ENCODE measurements at regions not wholly inside any gene's neighbourhood (a gene's known extent, or its start where the extent isn't known, plus 50 kb on each side); places are given as distances from the start of the nearest gene placed in this dataset.
"Not testable (repeated sequence)": the region's sequence is repeated elsewhere in the genome, so short reads cannot be mapped to it uniquely, and the experiment has no call there.

- no peaks in the 10 kb centered on the region for H3K4me1 ChIP-seq (ENCODE audit: control insufficient read depth in 1 of 2, insufficient read depth in 2 of 2, low read length in 2 of 2)
- no peak overlapping the region for H3K27ac ChIP-seq (ENCODE audit: low read depth in 1 of 2, low read length in 2 of 2)
- H3K9me3 ChIP-seq (ENCODE audit: control insufficient read depth, low read length), result no peaks in the 10 kb centered on the region
- no peak overlapping the region for H3K4me3 ChIP-seq (ENCODE audit: low read length in 2 of 2)
- ATAC-seq (ENCODE audit: low FRiP score) (no peak), DNase-seq (no peak)
- H3K27me3 ChIP-seq (ENCODE audit: control insufficient read depth in 1 of 2, insufficient read depth in 2 of 2, low read length in 1 of 2), result no peaks in the 10 kb centered on the region
- H3K36me3 ChIP-seq (ENCODE audit: control insufficient read depth in 1 of 2, insufficient read depth in 2 of 2, low read length in 1 of 2), result no peaks in the 10 kb centered on the region
- 95 to 97% methylated on average over 4 of the region's 4 CpGs for WGBS, 2 donors
- intact Hi-C loops (cut with DNase I), result no loop called here
Observed at GRCh38 chr13:50654331-50654730, 189.2 kb downstream of the DLEU7 start.

GRCh38 chr13:50661881-50662280 lies 181.6 kb downstream of the DLEU7 start:
- H3K27ac ChIP-seq (ENCODE audit: low read depth in 1 of 2, low read length in 2 of 2); H3K27me3 ChIP-seq (ENCODE audit: control insufficient read depth in 1 of 2, insufficient read depth in 2 of 2, low read length in 1 of 2); ATAC-seq (ENCODE audit: low FRiP score); H3K36me3 ChIP-seq (ENCODE audit: control insufficient read depth in 1 of 2, insufficient read depth in 2 of 2, low read length in 1 of 2); DNase-seq; H3K4me3 ChIP-seq (ENCODE audit: low read length in 2 of 2); intact Hi-C loops (cut with DNase I); H3K9me3 ChIP-seq (ENCODE audit: control insufficient read depth, low read length); H3K4me1 ChIP-seq (ENCODE audit: control insufficient read depth in 1 of 2, insufficient read depth in 2 of 2, low read length in 2 of 2): not testable (repeated sequence)
- WGBS, 2 donors, result 95 to 97% methylated on average over 5 of the region's 5 CpGs

DNA sequence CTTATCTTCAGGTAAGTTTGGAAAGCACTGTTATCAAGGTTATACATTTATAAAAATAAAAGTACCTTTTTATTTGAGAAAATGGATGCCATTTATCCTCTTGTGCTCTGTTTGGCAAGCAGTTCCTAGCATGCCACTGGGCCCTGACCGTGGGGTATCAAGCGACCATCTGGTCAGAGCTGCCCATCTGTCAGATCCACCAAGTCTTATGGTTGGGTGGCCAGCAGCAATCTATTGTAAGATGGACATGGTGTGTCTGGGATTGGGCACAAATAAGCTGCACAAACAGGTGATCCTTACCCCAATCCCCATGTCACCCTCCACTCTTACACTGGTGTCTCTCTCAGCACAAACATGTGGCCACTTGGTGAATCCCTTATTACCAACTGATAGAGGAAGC lies 178.5 kb downstream of the DLEU7 start:
- Histone ChIP-seq H3K36me3 (ENCODE audit: control insufficient read depth in 1 of 2, insufficient read depth in 2 of 2, low read length in 1 of 2) (no peaks in the 10 kb centered on the region), H3K9me3 (ENCODE audit: control insufficient read depth, low read length) (peaks cover 1% of the 10 kb centered on the region), H3K4me3 (ENCODE audit: low read length in 2 of 2) (no peak overlapping the region), H3K4me1 (ENCODE audit: control insufficient read depth in 1 of 2, insufficient read depth in 2 of 2, low read length in 2 of 2) (no peaks in the 10 kb centered on the region), H3K27ac (ENCODE audit: low read depth in 1 of 2, low read length in 2 of 2) (no peak overlapping the region), H3K27me3 (ENCODE audit: control insufficient read depth in 1 of 2, insufficient read depth in 2 of 2, low read length in 1 of 2) (no peaks in the 10 kb centered on the region)
- no peak for ATAC-seq (ENCODE audit: low FRiP score)
- WGBS, 2 donors, result 96 to 97% methylated on average over 2 of the region's 2 CpGs
- intact Hi-C loops (cut with DNase I), result no loop called here
- DNase-seq, result no peak

GRCh38 chr13:50668049-50668448 lies 175.4 kb downstream of the DLEU7 start:
- Histone ChIP-seq H3K9me3 (ENCODE audit: control insufficient read depth, low read length) (no peaks in the 10 kb centered on the region), H3K27ac (ENCODE audit: low read depth in 1 of 2, low read length in 2 of 2) (no peak overlapping the region), H3K4me1 (ENCODE audit: control insufficient read depth in 1 of 2, insufficient read depth in 2 of 2, low read length in 2 of 2) (no peaks in the 10 kb centered on the region), H3K4me3 (ENCODE audit: low read length in 2 of 2) (no peak overlapping the region), H3K36me3 (ENCODE audit: control insufficient read depth in 1 of 2, insufficient read depth in 2 of 2, low read length in 1 of 2) (no peaks in the 10 kb centered on the region), H3K27me3 (ENCODE audit: control insufficient read depth in 1 of 2, insufficient read depth in 2 of 2, low read length in 1 of 2) (no peaks in the 10 kb centered on the region)
- ATAC-seq (ENCODE audit: low FRiP score), result no peak
- WGBS, 2 donors, result 89 to 90% methylated on average over 6 of the region's 6 CpGs
- intact Hi-C loops (cut with DNase I), result no loop called here
- DNase-seq, result peak in 1 of 2 donors; percentile 52

DNA sequence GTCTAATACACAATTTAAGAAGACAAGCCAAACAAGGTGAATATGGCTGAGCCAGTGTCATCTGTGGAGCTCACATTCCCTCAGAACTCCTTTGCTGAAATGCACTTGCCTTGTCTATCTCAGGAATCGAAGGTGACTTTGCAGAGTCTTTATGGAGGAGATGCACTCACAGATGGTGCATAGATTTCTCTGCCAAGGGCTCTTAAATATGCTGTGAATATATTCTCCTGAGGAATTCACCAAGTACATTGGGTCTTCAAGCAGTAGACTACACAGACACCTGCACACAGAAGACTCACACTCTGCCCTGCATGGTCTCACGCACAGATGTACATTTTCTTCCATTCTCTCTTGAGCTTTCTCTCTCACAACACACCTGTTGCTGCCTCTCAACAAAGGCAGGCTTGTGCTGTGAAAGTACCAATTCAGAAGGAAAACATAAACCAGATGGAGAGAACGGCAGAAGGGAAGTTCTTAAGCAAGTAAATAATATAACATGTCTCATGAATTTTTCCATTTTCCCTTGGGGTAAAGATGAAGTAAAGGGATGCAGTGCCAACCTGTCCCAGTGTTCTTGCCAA lies 174.7 kb downstream of the DLEU7 start:
- ATAC-seq (ENCODE audit: low FRiP score) (no peak), DNase-seq (no peak)
- Histone ChIP-seq H3K4me1 (ENCODE audit: control insufficient read depth in 1 of 2, insufficient read depth in 2 of 2, low read length in 2 of 2) (no peaks in the 10 kb centered on the region), H3K9me3 (ENCODE audit: control insufficient read depth, low read length) (no peaks in the 10 kb centered on the region), H3K4me3 (ENCODE audit: low read length in 2 of 2) (no peak overlapping the region), H3K27me3 (ENCODE audit: control insufficient read depth in 1 of 2, insufficient read depth in 2 of 2, low read length in 1 of 2) (no peaks in the 10 kb centered on the region), H3K36me3 (ENCODE audit: control insufficient read depth in 1 of 2, insufficient read depth in 2 of 2, low read length in 1 of 2) (no peaks in the 10 kb centered on the region), H3K27ac (ENCODE audit: low read depth in 1 of 2, low read length in 2 of 2) (no peak overlapping the region)
- intact Hi-C loops (cut with DNase I), result no loop called here
- 70 to 72% methylated on average over 3 of the region's 3 CpGs for WGBS, 2 donors

DNA sequence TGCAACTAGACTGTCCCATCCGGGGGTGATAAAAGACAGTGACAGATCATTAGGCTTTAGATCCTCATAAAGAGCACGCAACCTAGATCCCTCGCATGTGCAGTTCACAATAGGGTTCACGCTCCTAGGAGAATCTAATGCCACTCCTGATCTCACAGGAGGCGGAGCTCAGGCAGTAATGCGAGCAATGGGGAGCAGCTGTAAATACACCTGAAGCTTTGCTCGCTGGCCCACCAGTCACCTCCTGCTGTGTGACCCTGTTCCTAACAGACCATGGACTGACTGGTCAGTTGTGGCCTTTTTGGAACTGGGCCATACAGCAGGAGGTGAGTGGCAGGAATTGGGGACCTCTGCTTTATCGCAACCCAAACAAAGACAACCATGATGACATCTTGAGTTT lies 173.2 kb downstream of the DLEU7 start:
- intact Hi-C loops (cut with DNase I), result no loop called here
- peaks cover 3% of the 10 kb centered on the region for H3K9me3 ChIP-seq (ENCODE audit: control insufficient read depth, low read length)
- H3K4me3 ChIP-seq (ENCODE audit: low read length in 2 of 2), result no peak overlapping the region
- no peak overlapping the region for H3K27ac ChIP-seq (ENCODE audit: low read depth in 1 of 2, low read length in 2 of 2)
- H3K27me3 ChIP-seq (ENCODE audit: control insufficient read depth in 1 of 2, insufficient read depth in 2 of 2, low read length in 1 of 2), result no peaks in the 10 kb centered on the region
- H3K4me1 ChIP-seq (ENCODE audit: control insufficient read depth in 1 of 2, insufficient read depth in 2 of 2, low read length in 2 of 2), result no peaks in the 10 kb centered on the region
- ATAC-seq (ENCODE audit: low FRiP score) (no peak), DNase-seq (no peak)
- H3K36me3 ChIP-seq (ENCODE audit: control insufficient read depth in 1 of 2, insufficient read depth in 2 of 2, low read length in 1 of 2), result no peaks in the 10 kb centered on the region
- WGBS, 2 donors, result 97 to 99% methylated on average over 8 of the region's 8 CpGs

DNA sequence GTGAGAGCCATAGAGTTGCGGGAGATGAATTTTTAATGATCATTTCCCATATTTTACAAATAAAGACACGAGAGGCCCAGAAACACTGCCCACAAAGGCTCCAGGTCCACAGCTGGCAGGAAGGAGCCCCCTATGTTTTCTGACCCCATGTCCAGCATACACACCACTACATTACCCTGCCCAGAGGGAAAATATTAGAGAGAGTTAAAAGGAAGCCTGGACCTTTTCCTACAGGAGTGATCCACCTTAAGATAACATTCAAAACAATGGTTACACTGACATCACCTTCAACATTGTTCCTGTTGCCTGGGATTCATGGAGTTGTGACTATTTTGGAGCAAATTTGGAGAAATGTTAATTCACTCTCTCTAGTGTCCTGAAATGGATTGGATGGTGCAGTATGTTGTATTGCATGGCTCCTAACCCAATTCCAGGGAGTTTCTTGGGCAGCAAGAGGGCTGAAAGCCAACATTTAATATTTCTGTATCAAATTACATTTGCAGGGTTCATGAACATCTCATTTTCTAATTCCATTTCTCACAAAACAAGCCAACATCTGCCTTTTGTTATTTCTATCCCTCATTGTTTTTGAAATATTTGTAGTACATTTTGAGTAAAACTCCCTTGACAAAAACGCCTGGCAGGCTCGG lies 172.5 kb downstream of the DLEU7 start:
- no peak overlapping the region for H3K27ac ChIP-seq (ENCODE audit: low read depth in 1 of 2, low read length in 2 of 2)
- intact Hi-C loops (cut with DNase I), result no loop called here
- no peaks in the 10 kb centered on the region for H3K27me3 ChIP-seq (ENCODE audit: control insufficient read depth in 1 of 2, insufficient read depth in 2 of 2, low read length in 1 of 2)
- H3K4me3 ChIP-seq (ENCODE audit: low read length in 2 of 2), result no peak overlapping the region
- peaks cover 3% of the 10 kb centered on the region for H3K9me3 ChIP-seq (ENCODE audit: control insufficient read depth, low read length)
- WGBS, 2 donors, result 88 to 94% methylated on average over 4 of the region's 4 CpGs
- no peaks in the 10 kb centered on the region for H3K36me3 ChIP-seq (ENCODE audit: control insufficient read depth in 1 of 2, insufficient read depth in 2 of 2, low read length in 1 of 2)
- DNase-seq (no peak), ATAC-seq (ENCODE audit: low FRiP score) (no peak)
- no peaks in the 10 kb centered on the region for H3K4me1 ChIP-seq (ENCODE audit: control insufficient read depth in 1 of 2, insufficient read depth in 2 of 2, low read length in 2 of 2)

GRCh38 chr13:50671497-50671850 lies 172.0 kb downstream of the DLEU7 start:
- no peaks in the 10 kb centered on the region for H3K36me3 ChIP-seq (ENCODE audit: control insufficient read depth in 1 of 2, insufficient read depth in 2 of 2, low read length in 1 of 2)
- no peaks in the 10 kb centered on the region for H3K4me1 ChIP-seq (ENCODE audit: control insufficient read depth in 1 of 2, insufficient read depth in 2 of 2, low read length in 2 of 2)
- 83 to 89% methylated on average over 3 of the region's 3 CpGs for WGBS, 2 donors
- ATAC-seq (ENCODE audit: low FRiP score) (no peak), DNase-seq (no peak)
- no peaks in the 10 kb centered on the region for H3K27me3 ChIP-seq (ENCODE audit: control insufficient read depth in 1 of 2, insufficient read depth in 2 of 2, low read length in 1 of 2)
- intact Hi-C loops (cut with DNase I), result no loop called here
- no peak overlapping the region for H3K27ac ChIP-seq (ENCODE audit: low read depth in 1 of 2, low read length in 2 of 2)
- peaks cover 3% of the 10 kb centered on the region for H3K9me3 ChIP-seq (ENCODE audit: control insufficient read depth, low read length)
- H3K4me3 ChIP-seq (ENCODE audit: low read length in 2 of 2), result no peak overlapping the region

DNA sequence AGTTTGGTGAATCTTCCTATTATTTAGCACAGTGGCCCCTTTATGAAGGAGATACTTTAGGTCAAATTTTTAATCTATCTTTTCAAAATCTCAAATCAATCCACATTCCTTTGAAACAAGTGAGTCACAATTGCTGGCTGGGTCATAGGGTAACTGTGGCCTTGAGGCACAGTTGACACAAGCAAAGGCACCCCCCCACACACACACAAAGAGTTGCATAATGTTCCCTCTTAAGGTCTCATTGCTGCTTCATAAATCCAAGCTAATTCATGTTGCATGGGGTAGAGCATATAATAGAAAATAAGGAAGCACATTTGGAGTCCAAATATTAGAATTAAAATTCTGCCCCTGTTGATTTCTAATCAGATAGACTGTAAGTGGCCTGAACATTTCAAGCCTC lies 171.5 kb downstream of the DLEU7 start:
- intact Hi-C loops (cut with DNase I), result no loop called here
- Histone ChIP-seq H3K9me3 (ENCODE audit: control insufficient read depth, low read length) (peaks cover 3% of the 10 kb centered on the region), H3K4me3 (ENCODE audit: low read length in 2 of 2) (no peak overlapping the region), H3K36me3 (ENCODE audit: control insufficient read depth in 1 of 2, insufficient read depth in 2 of 2, low read length in 1 of 2) (no peaks in the 10 kb centered on the region), H3K27ac (ENCODE audit: low read depth in 1 of 2, low read length in 2 of 2) (no peak overlapping the region), H3K27me3 (ENCODE audit: control insufficient read depth in 1 of 2, insufficient read depth in 2 of 2, low read length in 1 of 2) (no peaks in the 10 kb centered on the region), H3K4me1 (ENCODE audit: control insufficient read depth in 1 of 2, insufficient read depth in 2 of 2, low read length in 2 of 2) (no peaks in the 10 kb centered on the region)
- no peak for DNase-seq
- no peak for ATAC-seq (ENCODE audit: low FRiP score)
